CD4-positive, alpha-beta T cell treated with Interleukin-12 subunit alpha and Interleukin-12 subunit beta, for 1 hour (primary cell): ENCODE measurements at regions not wholly inside any gene's neighbourhood (a gene's known extent, or its start where the extent isn't known, plus 50 kb on each side); places are given as distances from the start of the nearest gene placed in this dataset.

ENCODE experiments used
- DNase-seq: peaks from one replicate; pipeline ENCODE4 v3.0.0-alpha.2; 2020

- DNase-seq = no peak
Observed at GRCh38 chr5:152269533-152269932, 135.5 kb downstream of the NMUR2 start.

- no peak for DNase-seq
Observed at GRCh38 chr5:152264645-152265254, 140.3 kb downstream of the NMUR2 start.

DNA sequence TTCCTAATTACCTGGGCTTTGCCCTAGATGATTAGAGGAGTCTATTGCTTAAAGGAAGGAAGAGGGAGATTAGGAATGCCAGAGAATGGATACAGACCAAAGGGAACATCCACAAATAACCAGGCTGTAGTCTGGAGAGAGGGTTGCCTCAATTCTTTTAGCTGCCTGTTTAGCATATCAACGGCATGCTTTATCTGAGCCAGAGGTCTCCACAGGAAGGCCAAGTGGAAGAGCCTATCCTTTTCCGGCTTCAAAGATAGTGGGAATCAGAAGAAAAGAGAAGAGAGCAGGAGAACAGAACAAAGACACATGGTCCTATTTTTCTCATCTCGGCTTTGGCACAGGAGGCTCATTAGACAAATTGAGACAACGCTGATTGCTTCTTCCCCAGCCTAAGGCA, 142.4 kb downstream of the NMUR2 start:
- no peak for DNase-seq

DNA sequence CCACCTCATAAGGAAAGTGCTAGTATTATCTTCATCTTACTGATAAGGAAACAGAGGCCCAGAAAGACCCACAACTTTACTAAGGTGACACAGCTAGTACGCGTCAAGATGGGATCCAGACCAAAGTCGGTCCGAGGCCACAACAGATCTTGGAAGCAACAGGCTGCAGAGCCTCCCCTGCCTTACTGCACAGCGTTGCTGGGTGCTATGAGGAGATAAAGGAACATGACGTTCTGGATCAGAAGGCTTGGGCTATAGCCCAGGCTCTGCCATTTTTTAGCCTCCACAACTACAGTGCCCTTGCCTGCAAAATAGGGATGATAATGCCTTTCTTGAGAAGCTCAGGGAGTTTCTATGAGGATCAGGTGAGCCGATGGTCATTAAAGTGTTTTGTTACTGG, 144.1 kb downstream of the NMUR2 start:
- DNase-seq = no peak

GRCh38 chr5:152259702-152260101, 145.4 kb downstream of the NMUR2 start:
- DNase-seq = no peak

- no peak for DNase-seq
Observed at GRCh38 chr5:152256580-152256979, 148.5 kb downstream of the NMUR2 start.

DNA sequence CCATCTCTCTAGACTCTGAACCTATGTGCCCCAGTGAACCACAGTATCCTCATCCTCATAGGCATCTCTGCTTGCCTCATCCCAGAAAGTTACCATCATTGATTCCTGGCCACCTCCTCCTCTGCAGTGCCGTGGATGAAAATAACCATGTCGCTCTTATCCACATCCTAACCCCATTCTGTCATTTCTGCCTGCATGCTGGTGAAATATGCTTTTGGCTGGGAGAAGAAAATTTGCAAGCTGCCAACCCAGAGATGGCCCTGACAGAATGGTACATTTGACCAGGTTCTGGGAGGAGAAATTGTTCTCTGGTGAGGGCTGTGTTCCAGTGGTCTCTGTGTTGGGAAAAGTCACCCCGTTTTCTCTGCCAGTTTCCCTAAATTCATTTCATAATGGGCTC, 149.7 kb downstream of the NMUR2 start:
- no peak for DNase-seq

- no peak for DNase-seq
Observed at GRCh38 chr5:152247850-152248385, 157.2 kb downstream of the NMUR2 start.

DNA sequence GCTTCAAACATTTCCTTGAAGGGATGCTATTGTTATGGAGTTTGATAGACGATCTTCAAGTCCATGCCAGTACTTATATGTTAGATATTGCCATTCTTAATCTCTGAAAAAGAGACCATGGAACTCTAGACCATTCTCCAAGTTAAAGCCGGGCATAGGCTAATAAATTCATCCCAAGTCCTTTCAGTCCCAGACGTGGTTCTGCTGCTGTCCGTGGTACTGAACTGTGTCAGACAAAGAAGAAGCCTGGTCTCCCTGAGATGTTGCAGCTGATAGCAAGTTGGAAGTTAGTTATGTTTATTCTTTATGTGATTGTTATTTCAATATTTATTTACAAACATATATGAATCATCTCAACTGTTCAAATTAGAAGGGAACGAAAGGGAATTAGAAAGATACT, 158.7 kb downstream of the NMUR2 start:
- no peak for DNase-seq

DNA sequence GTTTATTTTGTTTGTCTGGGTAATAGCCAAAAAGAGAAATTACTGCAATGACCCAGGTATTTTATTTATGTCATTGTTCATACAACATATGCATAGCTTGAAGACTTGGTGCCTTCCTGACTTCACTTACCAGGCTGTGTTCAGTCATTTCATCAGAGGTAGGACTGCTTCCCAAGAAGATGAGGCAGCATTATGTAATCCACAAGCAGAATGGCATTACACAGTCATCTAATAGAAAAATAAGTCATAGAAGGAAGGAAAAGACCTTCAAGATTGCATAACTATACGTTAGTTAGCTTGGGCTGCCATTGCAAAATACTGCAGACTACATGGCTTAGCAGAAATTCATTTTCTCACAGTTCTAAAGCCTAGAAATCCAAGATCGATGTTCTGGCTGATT, 167.5 kb downstream of the NMUR2 start:
- no peak for DNase-seq

DNA sequence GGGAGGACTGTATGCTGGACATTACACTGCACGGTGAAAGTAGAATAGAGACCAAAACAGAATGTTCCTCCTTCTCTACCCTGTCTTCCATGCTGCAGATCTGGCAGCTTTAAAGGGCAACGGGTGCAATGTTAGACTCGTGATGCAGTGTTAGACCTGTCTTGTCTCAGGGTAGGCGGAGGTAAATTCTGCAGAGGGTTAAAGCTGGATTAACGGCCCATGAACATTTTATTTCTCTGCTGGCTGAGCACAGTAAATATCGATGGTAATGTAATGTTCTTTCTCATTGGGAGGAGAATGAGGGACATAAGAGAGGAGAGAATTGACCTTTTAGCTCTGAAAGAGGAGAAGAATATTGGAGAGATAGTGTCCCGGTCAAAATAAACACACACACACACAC, 178.9 kb downstream of the NMUR2 start:
- DNase-seq = no peak

DNA sequence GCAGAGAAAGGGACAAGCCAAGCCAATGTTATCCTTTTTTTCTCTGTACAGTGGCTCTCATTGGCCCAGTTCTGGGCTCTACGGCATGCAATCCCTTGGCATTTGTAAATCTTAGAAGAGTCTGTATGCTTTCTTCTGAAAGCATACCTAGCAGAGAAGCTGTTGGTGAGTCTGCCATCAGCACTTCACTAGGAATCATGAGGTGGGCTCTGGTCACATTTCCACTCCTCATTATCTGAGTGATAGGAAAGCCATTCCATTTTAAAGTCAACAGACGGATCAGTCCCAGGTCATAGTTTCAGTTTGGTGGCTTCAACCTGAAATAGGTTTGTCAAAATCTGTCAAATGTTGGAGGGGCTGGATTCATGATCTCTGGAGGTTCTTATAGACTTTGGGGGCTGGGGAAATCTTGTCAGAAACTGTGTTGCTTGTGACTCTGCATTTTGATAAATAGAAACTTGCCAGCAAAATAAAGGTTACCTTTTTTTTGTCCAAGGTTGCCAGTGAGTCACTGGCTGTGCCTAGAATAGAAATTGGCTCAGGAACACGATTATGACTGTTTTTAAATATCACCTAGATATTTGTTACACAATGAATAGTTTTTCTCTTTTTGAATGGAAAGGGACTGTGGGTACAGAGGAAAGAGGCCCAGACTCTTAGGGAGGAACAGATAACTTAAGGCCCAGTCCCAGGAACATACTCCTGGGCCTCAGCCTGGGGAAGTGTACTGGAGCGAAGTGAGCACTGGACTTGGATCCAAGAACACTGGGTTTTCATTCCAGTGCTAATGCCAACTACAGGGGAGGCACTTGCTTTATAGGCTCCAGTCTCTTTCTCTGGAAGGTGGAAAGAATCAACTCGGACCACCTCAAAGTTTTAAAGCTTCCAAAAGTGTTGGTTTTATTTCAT, 183.1 kb downstream of the NMUR2 start:
- no peak for DNase-seq

GRCh38 chr5:152218694-152219093, 186.4 kb downstream of the NMUR2 start:
- no peak for DNase-seq

- DNase-seq = no peak
Observed at GRCh38 chr5:152205804-152206203, 199.3 kb downstream of the NMUR2 start.

GRCh38 chr5:152202321-152202720, 202.8 kb downstream of the NMUR2 start:
- no peak for DNase-seq

- DNase-seq = no peak
Observed at GRCh38 chr5:152193391-152194107, 211.5 kb downstream of the NMUR2 start.

DNA sequence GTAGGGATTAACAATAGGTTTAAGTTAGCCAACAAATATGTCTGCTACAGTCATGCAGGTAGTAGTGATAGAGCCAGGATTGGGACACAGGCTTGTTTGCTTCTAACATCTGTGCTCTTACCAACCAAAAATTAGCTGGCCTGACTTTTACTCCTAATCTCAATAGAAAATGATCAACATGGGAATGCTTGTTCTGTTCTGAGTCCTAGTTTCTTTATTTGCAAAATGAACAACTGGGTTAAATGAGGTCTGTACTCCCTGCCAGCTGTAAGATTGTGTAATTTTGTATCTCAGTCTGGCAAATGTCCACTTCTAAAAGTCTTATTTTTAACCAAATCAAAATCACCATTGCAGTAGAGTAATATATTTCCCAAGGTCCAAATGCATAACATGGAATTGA, 216.8 kb downstream of the NMUR2 start:
- DNase-seq = no peak

DNA sequence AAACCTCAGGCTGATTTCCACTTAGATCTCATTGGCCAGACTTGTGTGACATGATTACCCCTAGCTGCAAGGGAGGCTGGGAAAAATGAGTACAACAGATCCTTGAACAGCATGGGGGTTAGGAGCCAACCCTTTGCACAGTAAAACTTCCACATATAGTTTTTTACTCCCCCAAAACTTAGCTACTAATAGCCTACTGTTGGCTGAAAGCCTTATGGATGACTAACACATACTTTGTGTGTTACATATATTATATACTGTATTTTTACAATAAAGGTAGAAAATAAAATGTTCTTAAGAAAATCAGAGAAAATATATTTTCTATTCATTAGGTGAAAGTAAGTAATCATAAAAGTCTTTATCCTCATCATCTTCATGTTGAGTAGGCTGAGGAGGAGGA, 217.4 kb downstream of the NMUR2 start:
- no peak for DNase-seq

GRCh38 chr5:152185547-152186245, 219.4 kb downstream of the NMUR2 start:
- DNase-seq = no peak

DNA sequence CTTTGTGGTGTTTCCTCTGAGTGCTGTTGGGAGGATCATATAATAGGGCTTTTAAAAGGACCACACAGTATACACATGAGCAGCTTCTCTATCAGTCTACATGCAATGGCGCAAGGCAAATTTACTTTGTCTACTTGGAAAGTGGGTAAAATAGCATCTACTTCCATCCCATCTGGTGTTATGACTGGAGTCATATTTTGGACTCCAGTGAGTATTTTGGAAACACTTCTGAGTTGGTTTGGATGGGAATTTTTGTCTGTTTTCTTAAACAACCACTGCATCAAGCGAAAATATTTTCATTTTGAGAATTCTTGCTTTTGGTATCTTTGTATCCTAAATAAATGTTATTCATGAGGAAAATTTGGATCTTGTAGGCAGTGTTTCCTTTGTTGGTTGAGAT, 220.8 kb downstream of the NMUR2 start:
- DNase-seq = no peak

DNA sequence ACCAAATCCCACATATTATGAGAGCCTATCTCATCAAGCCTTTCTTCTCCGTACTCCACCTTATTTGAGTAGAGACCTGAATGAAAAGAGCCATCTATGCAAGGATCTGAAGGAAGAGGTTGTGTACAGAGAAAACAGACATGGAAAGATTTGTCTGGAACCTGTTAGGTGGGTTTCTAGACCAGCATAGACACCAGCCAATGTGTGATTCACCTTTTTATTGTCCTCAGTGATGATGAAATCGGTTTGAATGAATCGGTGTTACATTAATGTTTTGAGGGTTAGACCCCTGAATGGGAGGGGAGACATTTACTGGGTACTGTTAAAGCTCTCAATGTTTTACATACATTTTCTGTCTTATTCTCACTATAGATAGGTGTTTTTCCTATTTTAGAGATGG, 223.6 kb downstream of the NMUR2 start:
- no peak for DNase-seq

- DNase-seq = no peak
Observed at GRCh38 chr5:152178350-152178699, 226.8 kb downstream of the NMUR2 start.
